DMS53 treated with DMSO at 0.1 percent for 48 hours (cell line): ENCODE measurements at regions not wholly inside any gene's neighbourhood (a gene's known extent, or its start where the extent isn't known, plus 50 kb on each side); places are given as distances from the start of the nearest gene placed in this dataset.
A peak's percentile ranks its signal among the peaks of the same experiment; 100 is the strongest.
"Not testable (repeated sequence)": the region's sequence is repeated elsewhere in the genome, so short reads cannot be mapped to it uniquely, and the experiment has no call there.

Experiments used
- DNase-seq: peaks from one replicate; lab custom pipeline; 2025; ENCODE audit not compliant: unreplicated experiment; lab: John Stamatoyannopoulos, UW

DNA sequence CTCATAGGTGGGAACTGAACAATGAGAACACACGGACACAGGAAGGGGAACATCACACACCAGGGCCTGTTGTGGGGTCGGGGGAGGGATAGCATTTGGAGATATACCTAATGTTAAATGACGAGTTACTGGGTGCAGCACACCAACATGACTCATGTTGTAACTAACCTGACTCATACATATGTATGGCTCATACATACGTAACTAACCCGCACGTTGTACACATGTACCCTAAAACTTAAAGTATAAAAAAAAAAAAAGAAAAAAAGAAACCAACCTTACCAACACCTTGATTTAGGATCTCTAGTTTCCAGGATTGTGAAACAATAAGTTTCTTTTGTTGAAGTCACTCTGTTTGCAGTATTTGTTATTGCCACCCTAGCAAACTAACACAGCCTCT, 76.3 kb upstream of the NPSR1 start:
- not testable (repeated sequence) for DNase-seq

GRCh38 chr7:34584526-34584925, 73.5 kb upstream of the NPSR1 start:
- DNase-seq, result no peak

- DNase-seq, result peak; percentile 68
These were observed 61.1 kb upstream of the NPSR1 start for GRCh38 chr7:34596887-34597286.

- DNase-seq, result no peak
These were observed 54.1 kb upstream of the NPSR1 start for GRCh38 chr7:34603711-34604444.
